H1 (cell line): ENCODE measurements at regions not wholly inside any gene's neighbourhood (a gene's known extent, or its start where the extent isn't known, plus 50 kb on each side); places are given as distances from the start of the nearest gene placed in this dataset.

Experiments
- CBX5 ChIP-seq: fragments of 300-800, 300-1000 bp; sonication (generic); IDR thresholded peaks from 2 replicates; pipeline ENCODE4 v1.7.1; 2016; ENCODE audit warnings: antibody characterized with exemption, low read length, low read depth
- CEBPB ChIP-seq: IDR thresholded peaks from 2 replicates; pipeline ENCODE4 v1.6.1; 2012; ENCODE audit warnings: low read depth, low read length
- CHD2 ChIP-seq: IDR thresholded peaks from 2 replicates; pipeline ENCODE4 v1.6.1; 2012; ENCODE audit warnings: low read length, improper control_type of control experiment
- CTCF ChIP-seq, 3 experiments: IDR thresholded peaks; 1 replicate in 2 of 3; 2 replicates in 1 of 3; pipeline versions ENCODE4 v1.5.1 to v1.6.1; 2011; ENCODE audit warnings: low read length in 3 of 3, mild to moderate bottlenecking in 3 of 3, inconsistent platforms in 2 of 3, low read depth in 1 of 3, moderate library complexity in 1 of 3; ENCODE audit not compliant: insufficient read depth in 1 of 3; ENCODE audit errors: control extremely low read depth in 1 of 3
- GABPA ChIP-seq: IDR thresholded peaks from 2 replicates; pipeline ENCODE4 v1.6.1; 2011; ENCODE audit warnings: mild to moderate bottlenecking, low read length, moderate library complexity, borderline replicate concordance; ENCODE audit not compliant: insufficient read depth
- HDAC6 ChIP-seq: IDR thresholded peaks from one replicate; pipeline ENCODE4 v1.7.1; 2012; ENCODE audit warnings: low read depth, mild to moderate bottlenecking, inconsistent platforms, low read length, moderate library complexity
- PHF8 ChIP-seq: fragments of 200-600 bp; sonication (generic); conservative IDR thresholded peaks from 2 replicates; pipeline ENCODE4 v1.7.1; 2012; ENCODE audit warnings: low read depth, mild to moderate bottlenecking, inconsistent platforms, low read length, moderate library complexity
- POLR2A ChIP-seq, 2 experiments: IDR thresholded peaks; 1 replicate in 1 of 2; 2 replicates in 1 of 2; pipeline ENCODE4 v1.6.1; 2011; ENCODE audit warnings: low read depth in 2 of 2, low read length in 2 of 2, mild to moderate bottlenecking in 2 of 2; ENCODE audit errors: control extremely low read depth in 1 of 2
- POLR2AphosphoS5 ChIP-seq: IDR thresholded peaks from 2 replicates; pipeline ENCODE4 v1.6.1; 2011; ENCODE audit warnings: low read depth, low read length
- SAP30 ChIP-seq: fragments of 300-600 bp; sonication (generic); IDR thresholded peaks from 2 replicates; pipeline ENCODE4 v1.7.1; 2012; ENCODE audit warnings: low read length, moderate library complexity, mild to moderate bottlenecking, inconsistent platforms; ENCODE audit not compliant: insufficient read depth, insufficient replicate concordance
- SUZ12 ChIP-seq: fragments of 200-600 bp; sonication (generic); IDR thresholded peaks from 2 replicates; pipeline ENCODE4 v1.6.1; 2012; ENCODE audit warnings: mild to moderate bottlenecking, inconsistent platforms, low read length, moderate library complexity, mixed read lengths
- TBP ChIP-seq: IDR thresholded peaks from 2 replicates; pipeline ENCODE4 v1.6.1; 2011; ENCODE audit warnings: low read depth, low read length, improper control_type of control experiment
- TCF12 ChIP-seq: IDR thresholded peaks from 2 replicates; pipeline ENCODE4 v1.6.1; 2011; ENCODE audit warnings: low read depth, mild to moderate bottlenecking, low read length

GRCh38 chr16:35207059-35207999 lies 1747.9 kb downstream of the TP53TG3F start:
- TF ChIP-seq CEBPB (no peak), CHD2 (no peak), POLR2AphosphoS5 (no peak), CTCF (IDR thresholded peaks at IDR 0.05; ENCODE audit: control extremely low read depth in 1 of 3, insufficient read depth in 1 of 3, low read depth in 1 of 3, low read length in 3 of 3) (no peak), POLR2A (IDR thresholded peaks at IDR 0.05; ENCODE audit: control extremely low read depth in 1 of 2, low read depth in 2 of 2, low read length in 2 of 2) (no peak), SAP30 (no peak), GABPA (no peak), PHF8 (no peak), TCF12 (no peak), TBP (no peak), SUZ12 (no peak), HDAC6 (no peak), CBX5 (no peak)
